ENCODE measurements at regions not wholly inside any gene's neighbourhood (a gene's known extent, or its start where the extent isn't known, plus 50 kb on each side); places are given as distances from the start of the nearest gene placed in this dataset.

- Histone ChIP-seq H3K4me3 (ENCODE audit: low read depth, low read length) (no peak overlapping the region), H3K27ac (no peak overlapping the region), H3K9me3 (ENCODE audit: severe bottlenecking) (no peaks in the 10 kb centered on the region), H3K36me3 (no peaks in the 10 kb centered on the region), H3K27me3 (ENCODE audit: insufficient read depth, low read depth, severe bottlenecking) (no peaks in the 10 kb centered on the region)
- no peak for TF ChIP-seq CTCF (IDR thresholded peaks at IDR 0.05; ENCODE audit: low read depth, low read length)
- DNase-seq: no peak
Observed at GRCh38 chr5:110361471-110361870, 365.0 kb downstream of the TMEM232 start.

- no peaks in the 10 kb centered on the region for H3K36me3 ChIP-seq
- no peak overlapping the region for H3K27ac ChIP-seq
- H3K27me3 ChIP-seq (ENCODE audit: insufficient read depth, low read depth, severe bottlenecking): no peaks in the 10 kb centered on the region
- TF ChIP-seq CTCF (IDR thresholded peaks at IDR 0.05; ENCODE audit: low read depth, low read length): no peak
- no peak for DNase-seq
- H3K4me3 ChIP-seq (ENCODE audit: low read depth, low read length): no peak overlapping the region
- H3K9me3 ChIP-seq (ENCODE audit: severe bottlenecking): no peaks in the 10 kb centered on the region
Observed at GRCh38 chr5:110362261-110362660, 364.2 kb downstream of the TMEM232 start.

- Histone ChIP-seq H3K27me3 (ENCODE audit: insufficient read depth, low read depth, severe bottlenecking) (no peaks in the 10 kb centered on the region), H3K36me3 (no peaks in the 10 kb centered on the region), H3K9me3 (ENCODE audit: severe bottlenecking) (no peaks in the 10 kb centered on the region), H3K4me3 (ENCODE audit: low read depth, low read length) (no peak overlapping the region), H3K27ac (no peak overlapping the region)
- DNase-seq: no peak
- no peak for TF ChIP-seq CTCF (IDR thresholded peaks at IDR 0.05; ENCODE audit: low read depth, low read length)
Observed at GRCh38 chr5:110366716-110367115, 359.8 kb downstream of the TMEM232 start.
